GF-D8 (cell line): ENCODE measurements at regions not wholly inside any gene's neighbourhood (a gene's known extent, or its start where the extent isn't known, plus 50 kb on each side); places are given as distances from the start of the nearest gene placed in this dataset.

Experiments used
- DNase-seq: peaks from one replicate; lab custom pipeline; 2025; lab: John Stamatoyannopoulos, UW

DNA sequence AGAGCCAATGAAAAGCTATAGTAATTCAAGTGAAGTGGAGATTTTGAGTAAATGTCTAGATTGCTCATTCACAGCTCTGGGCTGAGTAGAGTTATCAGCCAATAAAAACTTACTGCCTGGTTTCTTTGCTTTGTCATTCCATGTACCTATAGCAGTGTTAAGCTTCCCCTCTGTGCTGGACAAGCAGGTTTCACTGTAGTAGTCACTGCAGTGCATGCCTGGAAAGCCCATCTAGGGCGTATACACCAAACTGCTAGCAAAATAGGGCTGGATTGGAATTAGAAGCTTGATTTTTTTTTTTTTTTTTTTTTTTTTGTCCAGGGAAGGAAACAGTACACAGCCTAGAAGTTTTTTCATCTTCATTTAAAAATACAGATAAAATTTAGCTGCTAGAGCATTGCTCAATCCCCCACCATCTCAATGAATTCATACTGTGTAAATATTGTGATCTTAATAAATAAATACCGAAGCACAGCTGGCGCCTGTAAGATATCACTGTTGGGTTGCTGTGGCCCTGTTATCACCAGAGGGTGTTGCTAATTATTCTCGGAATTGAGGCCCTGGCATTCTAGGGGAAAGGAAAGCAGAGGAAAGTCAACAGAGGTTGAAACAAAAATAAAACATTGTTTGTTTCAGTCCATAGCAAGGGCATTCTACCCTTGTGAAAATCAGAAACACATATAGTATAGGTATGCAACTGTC lies 968.5 kb upstream of the GJE1 start:
- no peak for DNase-seq

DNA sequence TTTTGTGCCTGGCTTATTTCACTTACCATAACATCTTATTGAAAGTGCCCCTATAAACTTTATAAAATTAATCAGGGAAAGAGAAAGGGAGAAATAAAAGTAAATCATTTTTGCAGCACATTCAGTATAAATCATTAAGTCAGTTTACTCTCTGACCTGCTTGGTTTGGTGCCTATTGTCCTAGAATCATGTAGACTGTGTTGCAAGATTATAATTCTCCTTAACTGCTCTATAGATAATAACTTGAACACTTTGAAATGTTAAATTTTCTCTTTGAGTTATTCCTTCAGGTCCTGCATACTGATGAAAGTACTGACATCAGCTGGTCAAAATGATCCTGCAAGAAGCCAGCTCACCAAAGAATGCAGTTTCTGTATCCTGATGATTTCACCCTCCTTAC lies 969.6 kb upstream of the GJE1 start:
- DNase-seq: no peak

DNA sequence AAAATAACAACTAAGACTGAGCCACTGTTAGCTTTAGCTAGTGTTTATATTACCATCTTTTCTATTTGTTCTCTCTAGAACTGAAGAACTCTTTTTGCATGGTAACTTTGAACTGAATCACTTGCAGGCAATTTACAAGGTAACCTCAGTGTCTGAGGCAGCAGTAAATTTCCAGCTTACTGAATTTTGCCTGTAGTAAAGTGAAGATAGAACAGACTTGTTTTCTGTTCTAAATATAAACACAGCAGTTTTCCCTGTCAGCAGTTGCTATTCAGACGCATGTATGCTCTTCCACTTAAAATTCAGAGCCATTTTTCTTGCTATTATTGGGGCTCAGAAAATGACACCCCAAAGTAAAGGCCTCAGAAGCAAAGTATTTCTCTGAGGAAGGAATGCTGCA lies 974.0 kb upstream of the GJE1 start:
- DNase-seq: no peak

- DNase-seq: no peak
Measured at GRCh38 chr6:141153563-141153962, 979.2 kb upstream of the GJE1 start.

DNA sequence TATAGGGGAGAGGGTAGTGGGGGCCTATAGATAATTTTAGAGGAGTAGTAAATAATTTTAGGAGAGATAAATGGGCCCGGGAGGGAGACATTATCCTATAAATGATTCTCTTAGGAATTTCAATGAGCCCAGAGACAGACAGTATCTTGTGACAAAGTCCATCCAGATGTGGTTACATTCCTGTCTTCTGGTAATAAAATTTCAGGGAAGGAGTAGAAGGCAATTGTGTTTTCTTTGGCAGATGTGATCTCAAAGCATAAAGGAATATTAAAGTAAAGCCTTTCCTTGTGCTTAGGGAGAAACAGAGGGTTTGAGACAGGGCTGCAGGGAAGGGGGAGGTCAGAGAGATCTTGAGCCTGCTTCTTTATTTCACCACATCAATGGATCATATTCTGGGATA lies 979.8 kb upstream of the GJE1 start:
- no peak for DNase-seq

DNA sequence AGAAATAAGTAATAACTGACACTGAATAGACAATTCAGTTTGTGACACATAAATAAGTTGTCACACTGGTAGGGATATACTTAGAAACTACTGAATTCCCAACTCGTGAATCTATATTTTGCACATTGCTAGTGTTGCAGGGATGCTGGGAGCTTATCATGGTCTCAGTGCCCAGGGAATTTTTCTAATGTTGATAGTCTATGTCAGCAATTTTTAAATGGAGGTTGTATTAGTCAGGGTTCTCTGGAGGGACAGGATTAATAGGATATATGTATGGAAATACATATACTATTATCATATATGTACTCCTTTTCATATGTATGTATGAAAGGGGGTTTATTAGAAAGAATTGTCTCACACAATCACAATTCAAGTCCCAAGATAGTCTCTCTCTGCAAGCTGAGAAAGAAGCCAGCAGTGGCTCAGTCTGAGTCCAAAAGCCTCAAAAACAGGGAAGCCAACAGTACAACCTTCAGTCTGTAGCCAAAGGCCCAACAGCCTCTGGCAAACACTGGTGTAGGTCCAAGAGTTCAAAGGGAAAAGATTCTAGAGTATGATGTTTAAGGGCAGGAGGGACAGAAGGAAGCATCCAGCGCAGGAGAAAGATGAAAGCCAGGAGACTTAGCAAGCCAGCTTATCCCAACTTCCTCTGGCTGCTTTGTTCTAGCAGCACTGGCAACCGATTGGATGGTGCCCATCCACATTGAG lies 980.9 kb upstream of the GJE1 start:
- no peak for DNase-seq

DNA sequence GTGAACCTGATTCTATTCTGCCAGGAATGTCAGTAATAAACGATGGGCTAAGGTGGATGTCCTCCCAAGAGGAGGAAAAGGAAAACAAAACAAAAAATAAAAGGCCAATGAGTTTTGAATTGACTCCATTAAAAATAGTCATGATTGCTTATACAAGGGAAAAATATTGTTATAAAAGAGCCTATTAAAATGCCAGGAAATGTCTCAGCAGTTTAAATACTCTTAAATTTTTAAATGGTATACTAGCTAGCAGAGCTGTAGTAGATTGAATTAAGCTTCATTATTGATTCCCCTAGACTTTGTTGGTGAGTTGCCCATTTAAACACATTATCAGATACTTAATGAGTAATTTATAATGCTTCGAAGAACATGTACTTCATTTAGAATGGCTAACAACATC lies 990.9 kb upstream of the GJE1 start:
- no peak for DNase-seq

DNA sequence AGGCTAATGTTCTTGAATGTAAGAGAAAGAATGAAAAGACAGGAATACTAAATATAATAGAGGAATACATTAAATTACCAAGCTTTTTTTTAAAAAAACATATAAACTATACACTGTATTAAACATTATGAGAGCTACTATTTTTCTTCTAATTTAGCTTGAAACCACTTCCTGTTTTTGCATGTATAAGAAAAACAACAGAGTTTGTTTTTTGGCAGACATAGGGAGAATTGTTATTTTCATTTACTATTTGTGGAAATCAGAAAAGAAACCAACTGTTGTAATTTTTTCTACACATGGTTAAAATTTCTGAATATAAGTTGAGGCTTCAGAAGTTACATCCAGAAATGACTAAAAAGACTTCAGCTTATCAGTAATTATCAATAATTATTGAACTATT lies 991.8 kb upstream of the GJE1 start:
- no peak for DNase-seq

DNA sequence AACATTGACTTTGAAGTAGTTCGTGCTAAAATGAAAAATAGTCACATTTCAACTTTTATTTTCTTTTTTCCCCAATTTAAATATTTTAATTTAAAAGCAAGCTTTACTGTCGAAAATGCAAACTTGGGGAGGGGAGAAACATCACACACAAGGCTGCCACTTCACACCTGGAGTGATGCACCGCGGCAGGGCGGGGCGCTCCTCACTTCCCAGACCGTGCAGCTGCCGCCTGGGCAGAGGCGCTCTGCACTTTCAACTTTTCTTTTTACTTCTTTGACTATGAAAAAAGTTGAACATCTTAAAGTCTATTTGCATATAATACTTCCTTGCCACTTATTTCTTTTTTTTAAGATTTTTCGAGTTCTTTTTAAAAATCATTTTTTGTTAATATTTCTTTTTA lies 993.3 kb upstream of the GJE1 start:
- no peak for DNase-seq

- no peak for DNase-seq
Measured at GRCh38 chr6:141134723-141135122, 998.0 kb upstream of the GJE1 start.

- DNase-seq: no peak
Measured at GRCh38 chr6:141133836-141134235, 998.9 kb upstream of the GJE1 start.

GRCh38 chr6:141133346-141133745 lies 999.4 kb upstream of the GJE1 start:
- DNase-seq: no peak

- DNase-seq: no peak
Measured at GRCh38 chr6:141131616-141132015, 1001.1 kb upstream of the GJE1 start.

- DNase-seq: no peak
Measured at GRCh38 chr6:141123497-141123896, 1009.2 kb upstream of the GJE1 start.

DNA sequence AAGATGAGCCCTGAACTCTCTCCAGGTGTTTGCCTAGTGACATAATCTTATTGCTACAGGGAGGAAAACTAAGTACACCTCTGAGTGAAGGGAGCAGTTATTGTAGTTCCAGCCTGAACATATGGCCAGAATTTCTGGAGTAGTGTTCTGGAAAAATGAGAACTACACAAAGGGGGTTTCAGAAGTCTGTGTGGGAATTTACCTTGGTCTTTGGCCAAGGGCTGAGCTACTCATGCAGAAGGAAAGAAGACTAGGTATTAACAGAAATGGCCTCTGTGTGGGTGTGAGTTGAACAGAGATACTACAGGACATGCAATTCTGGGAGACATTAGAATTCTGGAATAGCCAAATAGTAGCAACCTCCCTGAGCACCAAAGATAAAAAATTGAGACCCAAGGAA lies 1009.7 kb upstream of the GJE1 start:
- DNase-seq: no peak

DNA sequence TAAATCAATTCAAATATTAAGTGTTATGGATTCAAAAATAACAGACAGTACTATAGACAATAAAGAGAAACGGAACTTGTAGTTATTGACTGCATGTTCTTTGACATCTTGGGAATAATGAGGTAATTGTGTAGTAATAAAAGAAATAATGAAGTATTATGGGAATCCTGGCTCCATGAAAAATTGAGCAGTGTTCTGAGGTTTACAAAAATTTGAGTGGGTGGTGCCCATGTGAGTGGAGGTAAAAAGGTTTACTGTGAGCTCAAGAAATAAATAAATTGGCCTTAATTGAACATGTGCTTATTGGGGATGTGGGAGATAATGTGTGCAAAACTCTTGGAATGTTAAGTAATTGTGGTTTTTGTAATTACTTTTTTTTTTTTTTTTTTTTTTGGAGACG lies 1013.7 kb upstream of the GJE1 start:
- no peak for DNase-seq

DNA sequence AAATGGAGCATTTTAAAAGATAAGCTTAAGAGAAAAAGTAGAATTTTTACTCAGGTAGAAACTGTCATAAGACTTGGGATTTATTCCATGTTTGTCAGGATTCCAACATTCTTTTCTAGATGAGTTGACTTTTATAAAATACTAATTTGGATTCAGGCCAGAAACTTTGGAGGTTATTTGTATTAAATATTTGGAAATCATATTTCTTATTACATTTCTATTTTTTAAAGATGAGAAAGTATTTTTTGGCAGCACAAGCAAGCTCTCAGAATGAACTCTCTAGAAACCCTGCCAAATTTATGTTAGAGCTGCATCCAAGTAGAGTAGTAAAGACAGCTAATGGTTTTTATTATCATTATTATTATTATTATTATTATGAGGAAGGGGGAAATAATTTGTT lies 1014.9 kb upstream of the GJE1 start:
- DNase-seq: no peak

DNA sequence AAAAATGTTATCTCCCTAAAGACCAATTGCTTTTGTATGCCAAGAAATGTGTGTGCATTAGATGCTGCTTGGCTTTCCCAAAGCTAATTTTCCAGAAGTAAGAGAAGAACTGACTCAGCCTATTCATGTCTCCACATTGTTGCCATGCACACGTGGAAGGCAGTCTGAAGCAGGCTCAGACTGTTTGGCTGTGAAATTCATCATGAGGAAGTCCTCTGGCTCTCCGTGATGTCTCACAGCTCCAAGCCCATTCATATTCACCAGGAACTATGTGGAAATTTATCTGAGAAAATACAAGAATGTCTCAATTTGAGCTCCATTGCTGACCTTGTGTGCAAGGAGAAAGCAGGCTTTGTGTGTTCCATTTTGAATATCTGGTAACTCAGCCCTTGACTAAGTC lies 1022.2 kb upstream of the GJE1 start:
- no peak for DNase-seq

DNA sequence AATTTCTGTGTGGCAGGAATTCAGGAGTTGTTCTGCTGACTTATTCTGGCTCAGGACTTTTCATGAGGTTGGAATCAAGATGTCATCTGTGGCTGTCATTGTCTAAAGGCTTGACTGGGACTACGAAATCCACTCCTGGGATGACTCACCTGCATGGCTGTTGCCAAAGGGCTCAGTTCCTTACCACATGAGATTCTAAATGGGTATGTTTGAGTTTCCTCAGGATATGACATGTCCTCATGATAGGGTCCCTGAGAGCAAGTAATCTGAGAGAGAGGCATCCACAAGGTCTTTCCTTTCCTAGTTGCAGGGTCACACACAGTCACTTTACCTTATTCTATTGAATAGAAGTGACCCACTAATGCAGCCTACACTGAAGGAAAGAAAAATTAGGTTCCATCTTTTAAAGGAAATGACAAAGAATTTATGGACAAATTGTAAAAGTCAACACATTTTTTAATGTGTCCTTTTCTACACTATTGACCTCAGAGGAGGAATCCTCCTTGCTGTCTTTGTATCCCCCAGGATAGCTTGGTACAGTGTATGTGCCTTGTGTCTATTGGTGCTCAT lies 1025.0 kb upstream of the GJE1 start:
- DNase-seq: no peak

- DNase-seq: no peak
Measured at GRCh38 chr6:141105481-141105880, 1027.2 kb upstream of the GJE1 start.

- no peak for DNase-seq
Measured at GRCh38 chr6:141103246-141103645, 1029.5 kb upstream of the GJE1 start.

GRCh38 chr6:141097471-141097870 lies 1035.3 kb upstream of the GJE1 start:
- DNase-seq: no peak

GRCh38 chr6:141095308-141095707 lies 1037.4 kb upstream of the GJE1 start:
- DNase-seq: no peak

- no peak for DNase-seq
Measured at GRCh38 chr6:141088171-141088570, 1044.6 kb upstream of the GJE1 start.
